ENCODE measurements at regions not wholly inside any gene's neighbourhood (a gene's known extent, or its start where the extent isn't known, plus 50 kb on each side); places are given as distances from the start of the nearest gene placed in this dataset.

- DNase-seq (ENCODE audit: low spot score) = no peak
- no peaks in the 10 kb centered on the region for H3K36me3 Mint-ChIP-seq (ENCODE audit: low read depth)
Measured at GRCh38 chr12:63068857-63069442, 82.1 kb downstream of the AVPR1A start.

GRCh38 chr12:63066782-63067181, 84.2 kb downstream of the AVPR1A start:
- no peak overlapping the region for H3K27ac Mint-ChIP-seq (ENCODE audit: unreplicated experiment)
- no peaks in the 10 kb centered on the region for H3K9me3 Mint-ChIP-seq (ENCODE audit: low read depth)
- H3K27me3 Mint-ChIP-seq (ENCODE audit: low read depth) = no peaks in the 10 kb centered on the region
- no peak overlapping the region for H3K4me3 Mint-ChIP-seq (ENCODE audit: unreplicated experiment)
- no peaks in the 10 kb centered on the region for H3K36me3 Mint-ChIP-seq (ENCODE audit: low read depth)
- TF ChIP-seq, protein P1, sequence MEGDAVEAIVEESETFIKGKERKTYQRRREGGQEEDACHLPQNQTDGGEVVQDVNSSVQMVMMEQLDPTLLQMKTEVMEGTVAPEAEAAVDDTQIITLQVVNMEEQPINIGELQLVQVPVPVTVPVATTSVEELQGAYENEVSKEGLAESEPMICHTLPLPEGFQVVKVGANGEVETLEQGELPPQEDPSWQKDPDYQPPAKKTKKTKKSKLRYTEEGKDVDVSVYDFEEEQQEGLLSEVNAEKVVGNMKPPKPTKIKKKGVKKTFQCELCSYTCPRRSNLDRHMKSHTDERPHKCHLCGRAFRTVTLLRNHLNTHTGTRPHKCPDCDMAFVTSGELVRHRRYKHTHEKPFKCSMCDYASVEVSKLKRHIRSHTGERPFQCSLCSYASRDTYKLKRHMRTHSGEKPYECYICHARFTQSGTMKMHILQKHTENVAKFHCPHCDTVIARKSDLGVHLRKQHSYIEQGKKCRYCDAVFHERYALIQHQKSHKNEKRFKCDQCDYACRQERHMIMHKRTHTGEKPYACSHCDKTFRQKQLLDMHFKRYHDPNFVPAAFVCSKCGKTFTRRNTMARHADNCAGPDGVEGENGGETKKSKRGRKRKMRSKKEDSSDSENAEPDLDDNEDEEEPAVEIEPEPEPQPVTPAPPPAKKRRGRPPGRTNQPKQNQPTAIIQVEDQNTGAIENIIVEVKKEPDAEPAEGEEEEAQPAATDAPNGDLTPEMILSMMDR (IDR thresholded peaks at IDR 0.05) = no peak
- H3K4me1 Mint-ChIP-seq (ENCODE audit: low read depth) = peaks cover 26% of the 10 kb centered on the region
- DNase-seq (ENCODE audit: low spot score) = no peak

More at GRCh38 chr12:63068857-63069442, 82.1 kb downstream of the AVPR1A start:
- Mint-ChIP-seq H3K27me3 (ENCODE audit: low read depth) (no peaks in the 10 kb centered on the region), H3K27ac (ENCODE audit: unreplicated experiment) (no peak overlapping the region), H3K9me3 (ENCODE audit: low read depth) (no peaks in the 10 kb centered on the region), H3K4me1 (ENCODE audit: low read depth) (peaks cover 17% of the 10 kb centered on the region), H3K4me3 (ENCODE audit: unreplicated experiment) (no peak overlapping the region)
- TF ChIP-seq, protein P1 (IDR thresholded peaks at IDR 0.05) = peak; percentile 94

- TF ChIP-seq, protein P1 (IDR thresholded peaks at IDR 0.05) = no peak
- no peaks in the 10 kb centered on the region for H3K9me3 Mint-ChIP-seq (ENCODE audit: low read depth)
- H3K4me1 Mint-ChIP-seq (ENCODE audit: low read depth) = peaks cover 26% of the 10 kb centered on the region
- no peak for DNase-seq (ENCODE audit: low spot score)
- no peak overlapping the region for H3K27ac Mint-ChIP-seq (ENCODE audit: unreplicated experiment)
- no peaks in the 10 kb centered on the region for H3K27me3 Mint-ChIP-seq (ENCODE audit: low read depth)
- no peak overlapping the region for H3K4me3 Mint-ChIP-seq (ENCODE audit: unreplicated experiment)
- H3K36me3 Mint-ChIP-seq (ENCODE audit: low read depth) = no peaks in the 10 kb centered on the region
Measured at GRCh38 chr12:63066136-63066535, 84.9 kb downstream of the AVPR1A start.

- no peak overlapping the region for H3K4me3 Mint-ChIP-seq (ENCODE audit: unreplicated experiment)
- no peaks in the 10 kb centered on the region for H3K27me3 Mint-ChIP-seq (ENCODE audit: low read depth)
- H3K4me1 Mint-ChIP-seq (ENCODE audit: low read depth) = peaks cover 25% of the 10 kb centered on the region
- no peaks in the 10 kb centered on the region for H3K9me3 Mint-ChIP-seq (ENCODE audit: low read depth)
- DNase-seq (ENCODE audit: low spot score) = no peak
- no peaks in the 10 kb centered on the region for H3K36me3 Mint-ChIP-seq (ENCODE audit: low read depth)
- peak overlapping the region; percentile 65 for H3K27ac Mint-ChIP-seq (ENCODE audit: unreplicated experiment)
- TF ChIP-seq, protein P1 (IDR thresholded peaks at IDR 0.05) = no peak
Measured at GRCh38 chr12:63064080-63064479, 86.9 kb downstream of the AVPR1A start.

GRCh38 chr12:63056649-63057048, 94.4 kb downstream of the AVPR1A start:
- Mint-ChIP-seq H3K4me1 (ENCODE audit: low read depth) (peaks cover 7% of the 10 kb centered on the region), H3K9me3 (ENCODE audit: low read depth) (peaks cover 5% of the 10 kb centered on the region), H3K27me3 (ENCODE audit: low read depth) (no peaks in the 10 kb centered on the region), H3K27ac (ENCODE audit: unreplicated experiment) (no peak overlapping the region), H3K4me3 (ENCODE audit: unreplicated experiment) (no peak overlapping the region), H3K36me3 (ENCODE audit: low read depth) (no peaks in the 10 kb centered on the region)
- TF ChIP-seq, protein P1 (IDR thresholded peaks at IDR 0.05) = peak; percentile 70
- DNase-seq (ENCODE audit: low spot score) = no peak

Measured in chondrocyte (in vitro differentiated cells).